HL-60 (cell line): ENCODE measurements at regions not wholly inside any gene's neighbourhood (a gene's known extent, or its start where the extent isn't known, plus 50 kb on each side); places are given as distances from the start of the nearest gene placed in this dataset.

Experiments
- POLR2AphosphoS5 ChIP-seq: IDR thresholded peaks from 2 replicates; pipeline ENCODE4 v1.6.1; 2012; ENCODE audit warnings: low read depth
- TF ChIP-seq, protein P1 (sequence below): IDR thresholded peaks from 2 replicates; pipeline ENCODE4 v1.6.1; 2012; ENCODE audit warnings: low read depth; ENCODE audit not compliant: insufficient replicate concordance
- TF ChIP-seq, protein P2 (sequence below): IDR thresholded peaks from one replicate; pipeline ENCODE4 v1.5.1; 2011; ENCODE audit warnings: low read length, control low read depth, inconsistent platforms; ENCODE audit not compliant: insufficient read depth

GRCh38 chr14:58731465-58732293, 93.9 kb downstream of the DACT1 start:
- no peak for TF ChIP-seq POLR2AphosphoS5
- TF ChIP-seq, protein P1, sequence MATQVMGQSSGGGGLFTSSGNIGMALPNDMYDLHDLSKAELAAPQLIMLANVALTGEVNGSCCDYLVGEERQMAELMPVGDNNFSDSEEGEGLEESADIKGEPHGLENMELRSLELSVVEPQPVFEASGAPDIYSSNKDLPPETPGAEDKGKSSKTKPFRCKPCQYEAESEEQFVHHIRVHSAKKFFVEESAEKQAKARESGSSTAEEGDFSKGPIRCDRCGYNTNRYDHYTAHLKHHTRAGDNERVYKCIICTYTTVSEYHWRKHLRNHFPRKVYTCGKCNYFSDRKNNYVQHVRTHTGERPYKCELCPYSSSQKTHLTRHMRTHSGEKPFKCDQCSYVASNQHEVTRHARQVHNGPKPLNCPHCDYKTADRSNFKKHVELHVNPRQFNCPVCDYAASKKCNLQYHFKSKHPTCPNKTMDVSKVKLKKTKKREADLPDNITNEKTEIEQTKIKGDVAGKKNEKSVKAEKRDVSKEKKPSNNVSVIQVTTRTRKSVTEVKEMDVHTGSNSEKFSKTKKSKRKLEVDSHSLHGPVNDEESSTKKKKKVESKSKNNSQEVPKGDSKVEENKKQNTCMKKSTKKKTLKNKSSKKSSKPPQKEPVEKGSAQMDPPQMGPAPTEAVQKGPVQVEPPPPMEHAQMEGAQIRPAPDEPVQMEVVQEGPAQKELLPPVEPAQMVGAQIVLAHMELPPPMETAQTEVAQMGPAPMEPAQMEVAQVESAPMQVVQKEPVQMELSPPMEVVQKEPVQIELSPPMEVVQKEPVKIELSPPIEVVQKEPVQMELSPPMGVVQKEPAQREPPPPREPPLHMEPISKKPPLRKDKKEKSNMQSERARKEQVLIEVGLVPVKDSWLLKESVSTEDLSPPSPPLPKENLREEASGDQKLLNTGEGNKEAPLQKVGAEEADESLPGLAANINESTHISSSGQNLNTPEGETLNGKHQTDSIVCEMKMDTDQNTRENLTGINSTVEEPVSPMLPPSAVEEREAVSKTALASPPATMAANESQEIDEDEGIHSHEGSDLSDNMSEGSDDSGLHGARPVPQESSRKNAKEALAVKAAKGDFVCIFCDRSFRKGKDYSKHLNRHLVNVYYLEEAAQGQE, result no peak
- TF ChIP-seq, protein P2, sequence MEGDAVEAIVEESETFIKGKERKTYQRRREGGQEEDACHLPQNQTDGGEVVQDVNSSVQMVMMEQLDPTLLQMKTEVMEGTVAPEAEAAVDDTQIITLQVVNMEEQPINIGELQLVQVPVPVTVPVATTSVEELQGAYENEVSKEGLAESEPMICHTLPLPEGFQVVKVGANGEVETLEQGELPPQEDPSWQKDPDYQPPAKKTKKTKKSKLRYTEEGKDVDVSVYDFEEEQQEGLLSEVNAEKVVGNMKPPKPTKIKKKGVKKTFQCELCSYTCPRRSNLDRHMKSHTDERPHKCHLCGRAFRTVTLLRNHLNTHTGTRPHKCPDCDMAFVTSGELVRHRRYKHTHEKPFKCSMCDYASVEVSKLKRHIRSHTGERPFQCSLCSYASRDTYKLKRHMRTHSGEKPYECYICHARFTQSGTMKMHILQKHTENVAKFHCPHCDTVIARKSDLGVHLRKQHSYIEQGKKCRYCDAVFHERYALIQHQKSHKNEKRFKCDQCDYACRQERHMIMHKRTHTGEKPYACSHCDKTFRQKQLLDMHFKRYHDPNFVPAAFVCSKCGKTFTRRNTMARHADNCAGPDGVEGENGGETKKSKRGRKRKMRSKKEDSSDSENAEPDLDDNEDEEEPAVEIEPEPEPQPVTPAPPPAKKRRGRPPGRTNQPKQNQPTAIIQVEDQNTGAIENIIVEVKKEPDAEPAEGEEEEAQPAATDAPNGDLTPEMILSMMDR, result no peak
